Epithelial cell of proximal tubule (primary cell): ENCODE measurements at regions not wholly inside any gene's neighbourhood (a gene's known extent, or its start where the extent isn't known, plus 50 kb on each side); places are given as distances from the start of the nearest gene placed in this dataset.
A peak's percentile ranks its signal among the peaks of the same experiment; 100 is the strongest.
"Not testable (repeated sequence)": the region's sequence is repeated elsewhere in the genome, so short reads cannot be mapped to it uniquely, and the experiment has no call there.

Experiments used
- DNase-seq: peaks from one replicate; pipeline ENCODE4 v3.0.0-alpha.2; 2011; ENCODE audit warnings: low read depth
- H3K4me3 ChIP-seq: 2 replicates; pipeline ENCODE4 v1.5.1; 2011; ENCODE audit warnings: low read depth, mild to moderate bottlenecking, low read length
- TF ChIP-seq, protein P1 (sequence below): conservative IDR thresholded peaks from 2 replicates; pipeline ENCODE4 v1.5.1; 2012; ENCODE audit warnings: low read depth, mild to moderate bottlenecking, low read length

GRCh38 chr13:44308352-44308751 lies 65.3 kb upstream of the SERP2 start:
- TF ChIP-seq, protein P1, sequence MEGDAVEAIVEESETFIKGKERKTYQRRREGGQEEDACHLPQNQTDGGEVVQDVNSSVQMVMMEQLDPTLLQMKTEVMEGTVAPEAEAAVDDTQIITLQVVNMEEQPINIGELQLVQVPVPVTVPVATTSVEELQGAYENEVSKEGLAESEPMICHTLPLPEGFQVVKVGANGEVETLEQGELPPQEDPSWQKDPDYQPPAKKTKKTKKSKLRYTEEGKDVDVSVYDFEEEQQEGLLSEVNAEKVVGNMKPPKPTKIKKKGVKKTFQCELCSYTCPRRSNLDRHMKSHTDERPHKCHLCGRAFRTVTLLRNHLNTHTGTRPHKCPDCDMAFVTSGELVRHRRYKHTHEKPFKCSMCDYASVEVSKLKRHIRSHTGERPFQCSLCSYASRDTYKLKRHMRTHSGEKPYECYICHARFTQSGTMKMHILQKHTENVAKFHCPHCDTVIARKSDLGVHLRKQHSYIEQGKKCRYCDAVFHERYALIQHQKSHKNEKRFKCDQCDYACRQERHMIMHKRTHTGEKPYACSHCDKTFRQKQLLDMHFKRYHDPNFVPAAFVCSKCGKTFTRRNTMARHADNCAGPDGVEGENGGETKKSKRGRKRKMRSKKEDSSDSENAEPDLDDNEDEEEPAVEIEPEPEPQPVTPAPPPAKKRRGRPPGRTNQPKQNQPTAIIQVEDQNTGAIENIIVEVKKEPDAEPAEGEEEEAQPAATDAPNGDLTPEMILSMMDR = no peak
- DNase-seq = no peak
- H3K4me3 ChIP-seq = no peak overlapping the region

DNA sequence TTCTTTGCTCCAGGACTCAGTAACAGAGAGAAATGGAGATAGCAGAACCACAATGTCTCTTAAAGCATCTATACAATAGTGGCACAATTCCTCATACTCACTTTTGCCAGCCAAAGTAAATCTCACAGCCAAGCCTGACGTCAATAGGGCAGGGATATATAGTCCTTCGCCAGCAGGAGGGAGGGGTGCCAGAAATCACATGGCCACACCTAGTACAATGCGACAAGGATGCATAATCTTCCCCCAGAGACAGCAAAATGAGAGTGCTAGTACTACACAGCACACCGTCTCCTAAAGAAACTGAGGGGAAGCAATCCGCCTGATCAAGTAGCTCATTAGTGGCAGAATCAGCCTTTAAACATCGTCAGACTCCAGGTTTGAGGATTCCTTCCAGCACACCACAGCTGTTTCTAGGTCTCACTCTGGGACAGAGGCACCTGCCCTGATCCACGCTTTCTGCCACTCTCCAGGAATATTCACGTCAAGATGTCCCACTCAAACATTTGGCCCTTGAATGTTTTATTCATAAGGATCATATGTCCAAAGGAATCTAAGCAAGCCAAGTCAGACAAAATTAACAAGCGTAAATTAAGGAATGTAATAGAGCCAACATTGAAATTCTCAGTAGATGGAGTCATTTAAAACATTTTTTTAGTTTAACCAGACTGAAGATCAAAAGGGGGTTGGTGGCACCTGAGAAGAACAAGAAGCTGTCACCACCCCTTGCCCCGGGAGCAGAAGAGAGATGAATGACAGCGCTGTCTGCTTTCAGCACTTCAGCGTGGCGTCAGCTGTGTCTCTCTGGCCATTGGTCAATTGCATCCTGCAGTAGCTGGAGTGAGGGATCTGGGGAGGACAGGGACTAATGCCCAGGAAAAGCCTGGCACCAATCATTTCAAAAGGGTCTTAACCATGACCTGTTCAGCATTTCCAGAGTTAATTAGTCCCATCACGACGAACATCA lies 63.5 kb upstream of the SERP2 start:
- TF ChIP-seq, protein P1 = no peak
- H3K4me3 ChIP-seq = no peak overlapping the region
- DNase-seq = no peak

DNA sequence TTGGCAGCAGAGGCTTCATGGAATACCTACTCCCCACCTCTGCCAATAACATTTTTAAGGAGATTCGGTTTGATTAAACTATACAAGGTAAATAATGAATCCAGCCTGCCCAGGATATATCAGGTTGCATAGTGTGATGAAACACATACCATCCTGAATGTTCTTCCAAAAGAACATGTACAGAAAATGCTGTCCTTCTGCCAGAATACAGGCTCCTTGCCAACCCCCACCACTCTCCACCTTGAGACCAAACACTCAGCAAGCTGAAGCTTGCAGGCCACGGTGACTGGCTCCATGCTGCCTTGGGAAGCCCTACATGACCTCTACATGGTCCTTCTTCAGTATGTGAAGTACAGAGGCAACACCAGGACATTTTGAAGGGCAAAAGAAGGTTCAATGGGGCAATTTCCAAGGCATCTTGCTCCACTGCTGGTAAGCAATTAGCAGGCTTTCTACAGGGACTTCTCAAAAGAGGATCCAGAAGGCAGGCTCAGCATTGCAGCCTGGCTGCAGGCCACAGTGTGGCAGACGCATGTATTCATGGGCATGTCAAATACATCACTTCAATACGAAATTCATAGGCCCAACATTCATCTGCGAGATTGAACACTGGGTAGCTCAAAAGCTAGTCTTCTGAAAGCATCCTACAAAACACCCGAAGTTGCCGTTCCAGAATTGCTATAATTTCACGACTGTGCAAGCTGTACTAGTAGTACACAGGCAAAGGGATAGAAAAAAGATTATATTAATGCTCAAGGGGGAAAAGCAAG lies 62.4 kb upstream of the SERP2 start:
- H3K4me3 ChIP-seq = no peak overlapping the region
- TF ChIP-seq, protein P1 = no peak
- DNase-seq = no peak

- H3K4me3 ChIP-seq = no peak overlapping the region
- DNase-seq = no peak
- TF ChIP-seq, protein P1 = no peak
Observed at GRCh38 chr13:44312131-44312530, 61.5 kb upstream of the SERP2 start.

DNA sequence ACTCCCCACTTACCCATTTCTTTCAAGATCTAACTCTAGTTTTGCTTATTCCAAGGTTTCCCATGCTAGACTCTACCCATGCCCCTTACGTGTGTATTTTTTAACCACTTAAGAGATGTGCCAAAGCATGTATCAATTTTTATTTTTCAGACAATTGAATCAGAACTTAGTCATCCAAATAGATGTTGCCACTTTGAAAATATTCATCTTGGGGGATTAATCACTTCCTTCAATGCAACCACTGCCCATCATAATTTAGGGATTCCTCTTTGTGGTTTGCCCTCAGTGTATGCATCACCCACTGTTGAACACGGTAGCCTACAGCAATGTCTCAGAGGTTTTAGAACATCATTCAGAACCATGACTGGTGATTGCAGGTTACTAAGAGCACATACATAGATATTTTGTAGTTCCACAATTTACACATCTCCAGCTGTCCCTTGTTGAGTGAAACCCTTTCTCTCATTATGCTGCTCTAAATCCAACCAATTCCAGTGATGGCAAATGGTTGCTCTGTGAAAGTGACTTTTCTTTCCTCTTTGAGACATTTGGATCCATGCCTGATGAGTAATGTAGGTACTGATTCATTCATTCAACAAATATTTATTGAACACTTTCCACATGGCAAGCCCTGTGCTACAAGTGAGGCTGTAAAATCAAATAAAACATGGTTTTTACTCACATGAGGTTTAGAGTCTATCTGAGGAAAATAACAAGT lies 60.6 kb upstream of the SERP2 start:
- no peak overlapping the region for H3K4me3 ChIP-seq
- DNase-seq = peak; percentile 88
- TF ChIP-seq, protein P1 = no peak

DNA sequence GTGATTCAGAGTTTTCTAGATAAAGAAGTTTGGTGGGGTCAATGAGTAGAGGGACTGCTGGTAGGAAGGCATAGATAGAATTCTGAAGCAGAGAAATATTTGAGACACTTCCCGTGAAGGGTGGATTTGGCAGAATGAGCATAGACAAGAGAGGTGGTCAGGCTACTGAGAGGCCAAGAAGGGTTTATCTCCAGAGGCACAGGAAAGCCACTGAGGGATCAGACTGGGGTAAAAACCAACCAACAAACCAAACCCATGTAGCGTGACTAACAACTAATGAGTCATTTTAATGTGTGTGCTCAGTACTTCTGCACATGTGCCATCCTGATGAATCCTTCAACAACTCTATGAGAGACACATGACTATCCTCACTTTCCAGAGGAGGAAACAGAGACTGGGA lies 60.0 kb upstream of the SERP2 start:
- peak; percentile 94 for DNase-seq
- no peak overlapping the region for H3K4me3 ChIP-seq
- TF ChIP-seq, protein P1 = no peak

- not testable (repeated sequence) for DNase-seq, H3K4me3 ChIP-seq
Observed at GRCh38 chr13:44314160-44314559, 59.5 kb upstream of the SERP2 start.
